B cell (primary cell): ENCODE measurements at regions not wholly inside any gene's neighbourhood (a gene's known extent, or its start where the extent isn't known, plus 50 kb on each side); places are given as distances from the start of the nearest gene placed in this dataset.

Experiments used
- EZH2 ChIP-seq: IDR thresholded peaks from 2 replicates; pipeline ENCODE4 v1.6.1; 2012; ENCODE audit warnings: borderline replicate concordance, low read depth, mild to moderate bottlenecking, moderate library complexity, low read length; ENCODE audit not compliant: insufficient read depth, poor library complexity, severe bottlenecking
- TF ChIP-seq, protein P1 (sequence below): fragments of 200-600 bp; IDR thresholded peaks from one replicate; pipeline ENCODE4 v1.8.0; 2022; ENCODE audit warnings: antibody characterized with exemption, mild to moderate bottlenecking

DNA sequence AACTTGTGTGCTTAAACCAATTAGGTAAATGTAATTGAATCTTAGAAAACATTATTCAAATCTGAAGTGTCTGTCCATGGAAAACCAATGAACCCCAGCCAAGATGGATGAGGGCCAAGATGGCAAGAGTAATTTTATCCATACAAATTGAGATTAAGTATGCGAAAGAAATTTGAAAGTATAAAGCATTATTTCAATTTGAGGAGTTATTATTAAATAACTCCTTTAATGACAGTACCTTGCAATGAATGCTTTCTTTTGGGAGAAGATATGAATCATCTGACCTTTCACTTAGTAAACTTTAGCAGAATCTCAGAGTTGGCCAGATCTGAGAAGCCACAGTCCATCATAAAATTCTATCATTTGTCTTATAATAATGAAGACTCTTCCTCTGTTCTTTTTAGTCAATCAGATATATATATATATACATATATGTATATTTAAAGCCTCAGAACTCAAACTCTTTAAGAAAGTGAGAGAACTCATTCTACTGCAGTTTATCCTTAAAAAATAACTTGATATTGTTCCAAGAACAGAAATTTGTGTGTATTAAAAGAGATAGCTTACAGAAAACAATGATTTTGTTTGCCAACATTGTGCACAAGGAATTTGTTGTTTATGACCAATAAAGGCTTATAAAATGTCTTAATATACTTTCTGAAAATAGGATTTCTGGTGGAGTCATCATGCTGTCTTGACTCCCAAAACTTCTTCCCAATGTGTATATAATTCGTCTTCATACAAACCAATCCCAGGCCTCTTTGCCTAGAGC lies 434.8 kb upstream of the THBS1 start:
- TF ChIP-seq, protein P1, sequence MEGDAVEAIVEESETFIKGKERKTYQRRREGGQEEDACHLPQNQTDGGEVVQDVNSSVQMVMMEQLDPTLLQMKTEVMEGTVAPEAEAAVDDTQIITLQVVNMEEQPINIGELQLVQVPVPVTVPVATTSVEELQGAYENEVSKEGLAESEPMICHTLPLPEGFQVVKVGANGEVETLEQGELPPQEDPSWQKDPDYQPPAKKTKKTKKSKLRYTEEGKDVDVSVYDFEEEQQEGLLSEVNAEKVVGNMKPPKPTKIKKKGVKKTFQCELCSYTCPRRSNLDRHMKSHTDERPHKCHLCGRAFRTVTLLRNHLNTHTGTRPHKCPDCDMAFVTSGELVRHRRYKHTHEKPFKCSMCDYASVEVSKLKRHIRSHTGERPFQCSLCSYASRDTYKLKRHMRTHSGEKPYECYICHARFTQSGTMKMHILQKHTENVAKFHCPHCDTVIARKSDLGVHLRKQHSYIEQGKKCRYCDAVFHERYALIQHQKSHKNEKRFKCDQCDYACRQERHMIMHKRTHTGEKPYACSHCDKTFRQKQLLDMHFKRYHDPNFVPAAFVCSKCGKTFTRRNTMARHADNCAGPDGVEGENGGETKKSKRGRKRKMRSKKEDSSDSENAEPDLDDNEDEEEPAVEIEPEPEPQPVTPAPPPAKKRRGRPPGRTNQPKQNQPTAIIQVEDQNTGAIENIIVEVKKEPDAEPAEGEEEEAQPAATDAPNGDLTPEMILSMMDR = no peak
- no peak for TF ChIP-seq EZH2
